Mammary epithelial cell (primary cell): ENCODE measurements at regions not wholly inside any gene's neighbourhood (a gene's known extent, or its start where the extent isn't known, plus 50 kb on each side); places are given as distances from the start of the nearest gene placed in this dataset.

Experiments used
- EZH2 ChIP-seq: IDR thresholded peaks from 2 replicates; pipeline ENCODE4 v1.6.1; 2012; ENCODE audit warnings: low read length, inconsistent platforms, borderline replicate concordance
- TF ChIP-seq, protein P1 (sequence below), 2 donors: IDR thresholded peaks in 1 of 2; conservative IDR thresholded peaks in 1 of 2; 2 replicates each; pipeline ENCODE4 v1.5.1; 2011 to 2012; ENCODE audit warnings: inconsistent platforms in 2 of 2, low read length in 2 of 2, mild to moderate bottlenecking in 2 of 2, control low read depth in 1 of 2, low read depth in 1 of 2; ENCODE audit not compliant: insufficient read depth in 1 of 2; ENCODE audit errors: extremely low read depth in 1 of 2

DNA sequence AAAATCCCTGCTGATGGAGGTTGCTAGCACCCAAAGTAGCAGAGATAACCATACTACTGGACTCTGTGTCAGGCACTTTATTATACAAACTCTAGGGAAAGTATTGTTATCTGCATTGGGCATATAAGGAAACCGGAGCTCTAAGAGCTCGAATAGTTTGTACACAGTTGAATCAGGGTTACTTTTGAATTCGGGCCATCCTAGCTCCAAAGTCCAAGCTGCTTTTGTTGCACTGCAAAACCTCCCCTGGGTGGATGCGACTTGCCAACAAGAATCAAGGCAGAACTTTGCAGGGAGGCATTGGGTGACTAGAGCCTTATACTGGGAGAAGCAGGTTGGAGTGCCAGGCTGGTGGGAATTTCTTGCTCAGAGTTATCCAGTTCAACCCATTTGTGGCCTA lies 435.1 kb downstream of the SPATA31D1 start:
- TF ChIP-seq, protein P1, sequence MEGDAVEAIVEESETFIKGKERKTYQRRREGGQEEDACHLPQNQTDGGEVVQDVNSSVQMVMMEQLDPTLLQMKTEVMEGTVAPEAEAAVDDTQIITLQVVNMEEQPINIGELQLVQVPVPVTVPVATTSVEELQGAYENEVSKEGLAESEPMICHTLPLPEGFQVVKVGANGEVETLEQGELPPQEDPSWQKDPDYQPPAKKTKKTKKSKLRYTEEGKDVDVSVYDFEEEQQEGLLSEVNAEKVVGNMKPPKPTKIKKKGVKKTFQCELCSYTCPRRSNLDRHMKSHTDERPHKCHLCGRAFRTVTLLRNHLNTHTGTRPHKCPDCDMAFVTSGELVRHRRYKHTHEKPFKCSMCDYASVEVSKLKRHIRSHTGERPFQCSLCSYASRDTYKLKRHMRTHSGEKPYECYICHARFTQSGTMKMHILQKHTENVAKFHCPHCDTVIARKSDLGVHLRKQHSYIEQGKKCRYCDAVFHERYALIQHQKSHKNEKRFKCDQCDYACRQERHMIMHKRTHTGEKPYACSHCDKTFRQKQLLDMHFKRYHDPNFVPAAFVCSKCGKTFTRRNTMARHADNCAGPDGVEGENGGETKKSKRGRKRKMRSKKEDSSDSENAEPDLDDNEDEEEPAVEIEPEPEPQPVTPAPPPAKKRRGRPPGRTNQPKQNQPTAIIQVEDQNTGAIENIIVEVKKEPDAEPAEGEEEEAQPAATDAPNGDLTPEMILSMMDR (conservative IDR thresholded peaks at IDR 0.05 in 1 of 2, IDR thresholded peaks at IDR 0.05 in 1 of 2; ENCODE audit: extremely low read depth in 1 of 2, insufficient read depth in 1 of 2, low read depth in 1 of 2, low read length in 2 of 2), result no peak
- TF ChIP-seq EZH2, result no peak
